HFFc6 (cell line): ENCODE measurements at regions not wholly inside any gene's neighbourhood (a gene's known extent, or its start where the extent isn't known, plus 50 kb on each side); places are given as distances from the start of the nearest gene placed in this dataset.

ENCODE experiments used
- DNase-seq: peaks from one replicate; pipeline ENCODE4 v3.0.0-alpha.2; 2018
- H3K27ac Mint-ChIP-seq: 2 replicates; pipeline ENCODE4 v1.8.0; 2020; ENCODE audit warnings: mild to moderate bottlenecking, mixed read lengths
- H3K27me3 Mint-ChIP-seq: 2 replicates; pipeline ENCODE4 v1.8.0; 2021; ENCODE audit warnings: mild to moderate bottlenecking, moderate library complexity, mixed read lengths; ENCODE audit not compliant: insufficient read depth
- H3K36me3 Mint-ChIP-seq: 2 replicates; pipeline ENCODE4 v1.8.0; 2021; ENCODE audit warnings: low read depth, mixed read lengths
- H3K4me1 Mint-ChIP-seq: 2 replicates; pipeline ENCODE4 v1.8.0; 2020; ENCODE audit warnings: low read depth, mixed read lengths
- H3K4me3 Mint-ChIP-seq: 2 replicates; pipeline ENCODE4 v1.8.0; 2020; ENCODE audit warnings: mild to moderate bottlenecking, moderate library complexity, mixed read lengths
- H3K9me3 Mint-ChIP-seq: 2 replicates; pipeline ENCODE4 v1.8.0; 2020; ENCODE audit warnings: mild to moderate bottlenecking, mixed read lengths
- CTCF ChIP-seq: fragments of 200-600 bp; sonication (generic); IDR thresholded peaks from 2 replicates; pipeline ENCODE4 v1.5.0; 2021; ENCODE audit warnings: antibody characterized with exemption, mild to moderate bottlenecking

- H3K4me1 Mint-ChIP-seq: no peaks in the 10 kb centered on the region
- no peaks in the 10 kb centered on the region for H3K9me3 Mint-ChIP-seq
- DNase-seq: no peak
- no peak for TF ChIP-seq CTCF
- no peaks in the 10 kb centered on the region for H3K36me3 Mint-ChIP-seq
- peaks cover 9% of the 10 kb centered on the region; the same call in 1 of the 2 replicates for H3K27me3 Mint-ChIP-seq
- no peak overlapping the region for H3K27ac Mint-ChIP-seq
- no peak overlapping the region for H3K4me3 Mint-ChIP-seq
Measured at GRCh38 chr7:12864470-12865046, 177.1 kb downstream of the ARL4A start.

- Mint-ChIP-seq H3K4me1 (no peaks in the 10 kb centered on the region), H3K27me3 (peaks cover 9% of the 10 kb centered on the region; the same call in 1 of the 2 replicates), H3K27ac (no peak overlapping the region), H3K9me3 (no peaks in the 10 kb centered on the region), H3K36me3 (no peaks in the 10 kb centered on the region), H3K4me3 (no peak overlapping the region)
- DNase-seq: no peak
- no peak for TF ChIP-seq CTCF
Measured at GRCh38 chr7:12865593-12865992, 178.2 kb downstream of the ARL4A start.

GRCh38 chr7:12866207-12866606 is 178.8 kb downstream of the ARL4A start:
- no peaks in the 10 kb centered on the region for H3K36me3 Mint-ChIP-seq
- H3K4me1 Mint-ChIP-seq: no peaks in the 10 kb centered on the region
- H3K27ac Mint-ChIP-seq: no peak overlapping the region
- DNase-seq: no peak
- H3K4me3 Mint-ChIP-seq: no peak overlapping the region
- no peaks in the 10 kb centered on the region for H3K9me3 Mint-ChIP-seq
- TF ChIP-seq CTCF: no peak
- H3K27me3 Mint-ChIP-seq: peaks cover 9% of the 10 kb centered on the region; the same call in 1 of the 2 replicates

GRCh38 chr7:12868027-12868426 is 180.6 kb downstream of the ARL4A start:
- no peak for TF ChIP-seq CTCF
- no peaks in the 10 kb centered on the region for H3K36me3 Mint-ChIP-seq
- peaks cover 9% of the 10 kb centered on the region; the same call in 1 of the 2 replicates for H3K27me3 Mint-ChIP-seq
- H3K27ac Mint-ChIP-seq: no peak overlapping the region
- H3K9me3 Mint-ChIP-seq: no peaks in the 10 kb centered on the region
- no peak for DNase-seq
- no peaks in the 10 kb centered on the region for H3K4me1 Mint-ChIP-seq
- H3K4me3 Mint-ChIP-seq: no peak overlapping the region

- Mint-ChIP-seq H3K27me3 (peaks cover 2% of the 10 kb centered on the region; the same call in 1 of the 2 replicates), H3K27ac (no peak overlapping the region), H3K36me3 (no peaks in the 10 kb centered on the region), H3K4me3 (no peak overlapping the region), H3K4me1 (no peaks in the 10 kb centered on the region), H3K9me3 (no peaks in the 10 kb centered on the region)
- no peak for TF ChIP-seq CTCF
- DNase-seq: no peak
Measured at GRCh38 chr7:12870219-12870618, 182.8 kb downstream of the ARL4A start.

GRCh38 chr7:12872487-12872886 is 185.1 kb downstream of the ARL4A start:
- H3K27me3 Mint-ChIP-seq: no peaks in the 10 kb centered on the region
- no peaks in the 10 kb centered on the region for H3K4me1 Mint-ChIP-seq
- TF ChIP-seq CTCF: no peak
- H3K27ac Mint-ChIP-seq: no peak overlapping the region
- DNase-seq: no peak
- no peak overlapping the region for H3K4me3 Mint-ChIP-seq
- H3K36me3 Mint-ChIP-seq: no peaks in the 10 kb centered on the region
- H3K9me3 Mint-ChIP-seq: no peaks in the 10 kb centered on the region
